ENCODE measurements at regions not wholly inside any gene's neighbourhood (a gene's known extent, or its start where the extent isn't known, plus 50 kb on each side); places are given as distances from the start of the nearest gene placed in this dataset.

- no peak for TF ChIP-seq CTCF (conservative IDR thresholded peaks at IDR 0.05; ENCODE audit: low read depth, low read length)
- no peak for TF ChIP-seq EZH2 (IDR thresholded peaks at IDR 0.05; ENCODE audit: low read length, unreplicated experiment)
Observed at GRCh38 chr15:25067725-25068309, 113.0 kb downstream of the SNRPN start.

Measured in PC-3 (cell line).